GM12878 (cell line): ENCODE measurements at regions not wholly inside any gene's neighbourhood (a gene's known extent, or its start where the extent isn't known, plus 50 kb on each side); places are given as distances from the start of the nearest gene placed in this dataset.

ENCODE experiments used
- ATAC-seq: fragments of 200-7000 bp; cut with Tn5 transposase; 3 replicates; pipeline ENCODE4 v1.9.1; 2020; ENCODE audit warnings: mild to moderate bottlenecking, moderate library complexity
- BruUV-seq: library from RNA; stranded (reverse); fragments of 400-500 nt; replicated peaks from 2 replicates; lab custom pipeline; 2021; lab: Mats Ljungman, UMichigan
- CTCF ChIA-PET: fragments of 300-600 bp; sonication (Branson Sonifier 250); formaldehyde crosslinking; extraction: SDS; loops from one replicate; lab custom pipeline; 2021; ENCODE audit warnings: inconsistent platforms; lab: Yijun Ruan, JAX
- POLR2A ChIA-PET: fragments of 350-600 bp; formaldehyde crosslinking; extraction: SDS; loops from one replicate; lab custom pipeline; 2021; ENCODE audit warnings: inconsistent platforms; lab: Charles Lee
- RAD21 ChIA-PET: fragments of 300-600 bp; sonication (Branson Sonifier 250); formaldehyde crosslinking; loops from one replicate; lab custom pipeline; 2023; ENCODE audit warnings: antibody characterized with exemption; ENCODE audit not compliant: unreplicated experiment; lab: Charles Lee
- SMC1A ChIA-PET: fragments of 300-600 bp; sonication (Branson Sonifier 250); formaldehyde crosslinking; loops from one replicate; lab custom pipeline; 2023; ENCODE audit not compliant: unreplicated experiment, uncharacterized antibody; lab: Charles Lee
- DNase-seq: peaks from one replicate; pipeline ENCODE4 v3.0.0-alpha.2; 2011; ENCODE audit warnings: low read depth, low spot score
- FAIRE-seq: peaks from 3 replicates; lab custom pipeline; 2011; peaks lifted over from hg19 to GRCh38; lab: Jason Lieb, UNC
- H2AFZ ChIP-seq: 2 replicates; pipeline ENCODE4 v1.6.0; 2011; ENCODE audit warnings: low read depth, low read length, control low read depth; ENCODE audit not compliant: control insufficient read depth
- H3K27ac ChIP-seq: 2 replicates; pipeline ENCODE4 v1.5.1; 2011; ENCODE audit warnings: control low read depth; ENCODE audit not compliant: control insufficient read depth, insufficient read depth
- H3K27me3 ChIP-seq, 2 experiments: replicated peaks in 1 of 2; 2 replicates each; pipeline versions ENCODE4 v1.6.0 to v1.6.1; 2011; ENCODE audit warnings: low read length in 1 of 2; ENCODE audit not compliant: control insufficient read depth in 2 of 2, insufficient read depth in 2 of 2
- H3K36me3 ChIP-seq, 2 experiments: 2 replicates each; pipeline ENCODE4 v1.5.1; 2011; ENCODE audit warnings: low read length in 1 of 2; ENCODE audit not compliant: control insufficient read depth in 2 of 2, insufficient read depth in 2 of 2
- H3K4me1 ChIP-seq: 2 replicates; pipeline ENCODE4 v1.6.1; 2011; ENCODE audit warnings: mild to moderate bottlenecking, low read length, moderate library complexity, mixed read lengths; ENCODE audit not compliant: control insufficient read depth, insufficient read depth
- H3K4me2 ChIP-seq: 2 replicates; pipeline ENCODE4 v1.6.0; 2011; ENCODE audit warnings: control low read depth; ENCODE audit not compliant: control insufficient read depth, insufficient read depth
- H3K4me3 ChIP-seq: fragments of 200-600 bp; sonication (generic); 2 replicates; pipeline ENCODE4 v1.5.1; 2016
- H3K79me2 ChIP-seq: 2 replicates; pipeline ENCODE4 v1.6.0; 2011; ENCODE audit warnings: low read length; ENCODE audit not compliant: control insufficient read depth, insufficient read depth
- H3K9ac ChIP-seq: 2 replicates; pipeline ENCODE4 v1.8.0; 2011; ENCODE audit warnings: low read length, control low read depth, mixed read lengths; ENCODE audit not compliant: control insufficient read depth, insufficient read depth
- H3K9me3 ChIP-seq: replicated peaks from 3 replicates; pipeline ENCODE4 v1.5.1; 2011; ENCODE audit warnings: mild to moderate bottlenecking, low read length; ENCODE audit not compliant: control insufficient read depth, insufficient read depth
- H4K20me1 ChIP-seq: 2 replicates; pipeline ENCODE4 v1.6.0; 2011; ENCODE audit not compliant: control insufficient read depth, insufficient read depth
- BCL11A ChIP-seq: IDR thresholded peaks from 2 replicates; pipeline ENCODE4 v1.6.1; 2011; ENCODE audit warnings: low read depth, low read length
- BHLHE40 ChIP-seq, 2 experiments: fragments of 450-650 bp in 1 of 2; IDR thresholded peaks; 2 replicates each; pipeline ENCODE4 v1.6.1; 2011 to 2017; ENCODE audit warnings: low read depth in 2 of 2, borderline replicate concordance in 1 of 2, improper control_type of control experiment in 1 of 2, low read length in 1 of 2, mild to moderate bottlenecking in 1 of 2
- CBX5 ChIP-seq: sonication (generic); IDR thresholded peaks from 2 replicates; pipeline ENCODE4 v1.6.1; 2016; ENCODE audit warnings: low read depth, moderate library complexity, mild to moderate bottlenecking, inconsistent platforms
- EGR1 ChIP-seq, 2 experiments: IDR thresholded peaks; 1 replicate in 1 of 2; 2 replicates in 1 of 2; pipeline ENCODE4 v1.6.1; 2011 to 2012; ENCODE audit warnings: low read depth in 2 of 2, low read length in 2 of 2, borderline replicate concordance in 1 of 2, mild to moderate bottlenecking in 1 of 2, moderate library complexity in 1 of 2
- FOXK2 ChIP-seq: fragments of 450-650 bp; IDR thresholded peaks from 2 replicates; pipeline ENCODE4 v1.6.1; 2017; ENCODE audit warnings: mild to moderate bottlenecking, moderate library complexity
- HDAC2 ChIP-seq: fragments of 200-600 bp; sonication (generic); IDR thresholded peaks from 2 replicates; pipeline ENCODE4 v1.6.1; 2017
- HDGF ChIP-seq: fragments of 450-650 bp; IDR thresholded peaks from 2 replicates; pipeline ENCODE4 v1.6.1; 2016; ENCODE audit warnings: antibody characterized with exemption
- IKZF1 ChIP-seq: fragments of 450-650 bp; conservative IDR thresholded peaks from 2 replicates; pipeline ENCODE4 v1.6.1; 2017; ENCODE audit warnings: antibody characterized with exemption, mild to moderate bottlenecking
- JUNB ChIP-seq: IDR thresholded peaks from 2 replicates; pipeline ENCODE4 v1.6.1; 2016; ENCODE audit warnings: antibody characterized with exemption, mild to moderate bottlenecking
- KAT2A ChIP-seq: conservative IDR thresholded peaks from 2 replicates; pipeline ENCODE4 v1.6.1; 2011; ENCODE audit warnings: low read depth, low read length; ENCODE audit not compliant: control insufficient read depth
- MTA2 ChIP-seq: fragments of 450-650 bp; IDR thresholded peaks from 2 replicates; pipeline ENCODE4 v1.6.1; 2016; ENCODE audit warnings: low read depth, mild to moderate bottlenecking, moderate library complexity
- MTA3 ChIP-seq: IDR thresholded peaks from 2 replicates; pipeline ENCODE4 v1.6.1; 2012; ENCODE audit warnings: low read length, inconsistent platforms, borderline replicate concordance
- MYB ChIP-seq: fragments of 150-350 bp; IDR thresholded peaks from 2 replicates; pipeline ENCODE4 v1.6.1; 2014; ENCODE audit warnings: mild to moderate bottlenecking, low read depth, low read length, borderline replicate concordance
- RBBP5 ChIP-seq: fragments of 200-600 bp; sonication (generic); conservative IDR thresholded peaks from 2 replicates; pipeline ENCODE4 v1.6.1; 2016
- RFX5 ChIP-seq: IDR thresholded peaks from 2 replicates; pipeline ENCODE4 v1.6.1; 2011; ENCODE audit warnings: low read depth, low read length, improper control_type of control experiment
- SRF ChIP-seq, 2 experiments: IDR thresholded peaks; 2 replicates each; pipeline ENCODE4 v1.6.1; 2011; ENCODE audit warnings: low read depth in 2 of 2, low read length in 2 of 2, mild to moderate bottlenecking in 1 of 2, moderate library complexity in 1 of 2
- SUZ12 ChIP-seq: fragments of 200-600 bp; sonication (generic); IDR thresholded peaks from one replicate; pipeline ENCODE4 v1.6.1; 2018; ENCODE audit warnings: antibody characterized with exemption, mild to moderate bottlenecking; ENCODE audit not compliant: unreplicated experiment
- TCF3 ChIP-seq: IDR thresholded peaks from 2 replicates; pipeline ENCODE4 v1.6.1; 2012; ENCODE audit warnings: low read depth, mild to moderate bottlenecking, low read length, borderline replicate concordance; ENCODE audit not compliant: insufficient read depth
- TCF7 ChIP-seq: IDR thresholded peaks from 2 replicates; pipeline ENCODE4 v1.6.1; 2014; ENCODE audit warnings: antibody characterized with exemption, borderline replicate concordance
- WGBS: methylation state at CpG from one replicate; pipeline ENCODE4 v1.1.6; 2016; ENCODE audit warnings: low lambda C conversion rate; ENCODE audit not compliant: insufficient replicate concordance, insufficient coverage; ENCODE audit errors: missing lambda C conversion rate; 5-methylcytosine and 5-hydroxymethylcytosine counted together
- in situ Hi-C: fragments of 300-500 bp; cut with MboI; formaldehyde crosslinking; loops from 9 replicates; pipeline ENCODE4 v1.14.3; 2018; ENCODE audit warnings: mixed read lengths
- intact Hi-C: fragments of 100-400 bp; cut with micrococcal nuclease; formaldehyde crosslinking; loops from one replicate; pipeline ENCODE4 v1.14.2; 2022; ENCODE audit not compliant: unreplicated experiment
- TF ChIP-seq, protein P1 (sequence below): IDR thresholded peaks from 2 replicates; pipeline ENCODE4 v1.6.1; 2012; ENCODE audit warnings: improper control_type of control experiment, low read depth, low read length; ENCODE audit not compliant: insufficient replicate concordance
- TF ChIP-seq, protein P2 (sequence below): fragments of 450-650 bp; IDR thresholded peaks from 2 replicates; pipeline ENCODE4 v1.6.1; 2014; ENCODE audit warnings: mild to moderate bottlenecking

- TF ChIP-seq, protein P1, sequence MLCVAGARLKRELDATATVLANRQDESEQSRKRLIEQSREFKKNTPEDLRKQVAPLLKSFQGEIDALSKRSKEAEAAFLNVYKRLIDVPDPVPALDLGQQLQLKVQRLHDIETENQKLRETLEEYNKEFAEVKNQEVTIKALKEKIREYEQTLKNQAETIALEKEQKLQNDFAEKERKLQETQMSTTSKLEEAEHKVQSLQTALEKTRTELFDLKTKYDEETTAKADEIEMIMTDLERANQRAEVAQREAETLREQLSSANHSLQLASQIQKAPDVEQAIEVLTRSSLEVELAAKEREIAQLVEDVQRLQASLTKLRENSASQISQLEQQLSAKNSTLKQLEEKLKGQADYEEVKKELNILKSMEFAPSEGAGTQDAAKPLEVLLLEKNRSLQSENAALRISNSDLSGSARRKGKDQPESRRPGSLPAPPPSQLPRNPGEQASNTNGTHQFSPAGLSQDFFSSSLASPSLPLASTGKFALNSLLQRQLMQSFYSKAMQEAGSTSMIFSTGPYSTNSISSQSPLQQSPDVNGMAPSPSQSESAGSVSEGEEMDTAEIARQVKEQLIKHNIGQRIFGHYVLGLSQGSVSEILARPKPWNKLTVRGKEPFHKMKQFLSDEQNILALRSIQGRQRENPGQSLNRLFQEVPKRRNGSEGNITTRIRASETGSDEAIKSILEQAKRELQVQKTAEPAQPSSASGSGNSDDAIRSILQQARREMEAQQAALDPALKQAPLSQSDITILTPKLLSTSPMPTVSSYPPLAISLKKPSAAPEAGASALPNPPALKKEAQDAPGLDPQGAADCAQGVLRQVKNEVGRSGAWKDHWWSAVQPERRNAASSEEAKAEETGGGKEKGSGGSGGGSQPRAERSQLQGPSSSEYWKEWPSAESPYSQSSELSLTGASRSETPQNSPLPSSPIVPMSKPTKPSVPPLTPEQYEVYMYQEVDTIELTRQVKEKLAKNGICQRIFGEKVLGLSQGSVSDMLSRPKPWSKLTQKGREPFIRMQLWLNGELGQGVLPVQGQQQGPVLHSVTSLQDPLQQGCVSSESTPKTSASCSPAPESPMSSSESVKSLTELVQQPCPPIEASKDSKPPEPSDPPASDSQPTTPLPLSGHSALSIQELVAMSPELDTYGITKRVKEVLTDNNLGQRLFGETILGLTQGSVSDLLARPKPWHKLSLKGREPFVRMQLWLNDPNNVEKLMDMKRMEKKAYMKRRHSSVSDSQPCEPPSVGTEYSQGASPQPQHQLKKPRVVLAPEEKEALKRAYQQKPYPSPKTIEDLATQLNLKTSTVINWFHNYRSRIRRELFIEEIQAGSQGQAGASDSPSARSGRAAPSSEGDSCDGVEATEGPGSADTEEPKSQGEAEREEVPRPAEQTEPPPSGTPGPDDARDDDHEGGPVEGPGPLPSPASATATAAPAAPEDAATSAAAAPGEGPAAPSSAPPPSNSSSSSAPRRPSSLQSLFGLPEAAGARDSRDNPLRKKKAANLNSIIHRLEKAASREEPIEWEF: no peak
- TF ChIP-seq CBX5 (no peak), RFX5 (no peak), TCF3 (no peak), KAT2A (no peak)
These were observed 1874.1 kb upstream of the PRR20A start (continued) for GRCh38 chr13:55266644-55267043.

DNA sequence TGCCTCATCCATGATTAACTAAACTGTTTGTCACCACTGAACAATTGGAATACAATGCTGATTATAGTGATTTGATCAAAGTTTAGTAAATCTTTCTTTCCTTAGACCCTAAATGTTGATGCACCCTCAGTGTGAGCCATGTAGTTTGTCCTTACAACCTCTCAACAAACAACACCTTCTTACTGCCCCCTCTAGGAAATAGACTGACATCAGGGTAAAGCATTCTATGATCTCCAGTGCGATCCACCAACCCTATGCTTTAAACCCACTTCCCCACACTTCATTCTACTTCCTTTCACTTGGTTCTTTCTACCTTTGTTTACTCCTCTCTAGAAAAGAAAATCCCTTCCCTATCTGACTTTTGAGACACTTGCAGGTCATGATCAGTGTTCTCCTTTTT is 1842.5 kb upstream of the PRR20A start:
- H4K20me1 ChIP-seq: no peaks in the 10 kb centered on the region
- 7% methylated on average over 1 of the region's 1 CpG for WGBS
- H3K4me3 ChIP-seq: no peak overlapping the region
- intact Hi-C loops: no loop called here
- SMC1A ChIA-PET: no interaction called here
- no peak overlapping the region for H3K4me2 ChIP-seq
- CTCF ChIA-PET: no interaction called here
- H3K79me2 ChIP-seq: no peaks in the 10 kb centered on the region
- FAIRE-seq: no peak
- H3K27me3 ChIP-seq: no peaks in the 10 kb centered on the region
- no peak overlapping the region for H2AFZ ChIP-seq
- DNase-seq: no peak
- H3K9ac ChIP-seq: no peak overlapping the region
- POLR2A ChIA-PET: no interaction called here
- RAD21 ChIA-PET: no interaction called here
- ATAC-seq: no peak
- H3K4me1 ChIP-seq: no peaks in the 10 kb centered on the region
- no peak overlapping the region for H3K27ac ChIP-seq
- in situ Hi-C loops: no loop called here
- H3K36me3 ChIP-seq: no peaks in the 10 kb centered on the region
- BruUV-seq: no TSS peak
- no peaks in the 10 kb centered on the region for H3K9me3 ChIP-seq
- TF ChIP-seq SRF (IDR thresholded peaks at IDR 0.05; ENCODE audit: low read depth in 2 of 2, low read length in 2 of 2) (no peak), FOXK2 (no peak), MTA3 (no peak), MYB (no peak), HDAC2 (no peak), KAT2A (no peak), MTA2 (no peak), JUNB (no peak), IKZF1 (no peak), TCF7 (no peak), EGR1 (IDR thresholded peaks at IDR 0.05; ENCODE audit: borderline replicate concordance in 1 of 2, low read depth in 2 of 2, low read length in 2 of 2) (no peak), HDGF (no peak), SUZ12 (no peak), BHLHE40 (IDR thresholded peaks at IDR 0.05; ENCODE audit: borderline replicate concordance in 1 of 2, low read depth in 2 of 2, low read length in 1 of 2) (no peak), RBBP5 (no peak), BCL11A (no peak)
- TF ChIP-seq, protein P2, sequence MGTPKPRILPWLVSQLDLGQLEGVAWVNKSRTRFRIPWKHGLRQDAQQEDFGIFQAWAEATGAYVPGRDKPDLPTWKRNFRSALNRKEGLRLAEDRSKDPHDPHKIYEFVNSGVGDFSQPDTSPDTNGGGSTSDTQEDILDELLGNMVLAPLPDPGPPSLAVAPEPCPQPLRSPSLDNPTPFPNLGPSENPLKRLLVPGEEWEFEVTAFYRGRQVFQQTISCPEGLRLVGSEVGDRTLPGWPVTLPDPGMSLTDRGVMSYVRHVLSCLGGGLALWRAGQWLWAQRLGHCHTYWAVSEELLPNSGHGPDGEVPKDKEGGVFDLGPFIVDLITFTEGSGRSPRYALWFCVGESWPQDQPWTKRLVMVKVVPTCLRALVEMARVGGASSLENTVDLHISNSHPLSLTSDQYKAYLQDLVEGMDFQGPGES: no peak
